Left colon (tissue), 2 donors: ENCODE measurements at regions not wholly inside any gene's neighbourhood (a gene's known extent, or its start where the extent isn't known, plus 50 kb on each side); places are given as distances from the start of the nearest gene placed in this dataset.
"Not testable (repeated sequence)": the region's sequence is repeated elsewhere in the genome, so short reads cannot be mapped to it uniquely, and the experiment has no call there.

Experiments
- ATAC-seq: fragments of 200-7000 bp; cut with Tn5 transposase; one replicate; pipeline ENCODE4 v1.9.1; 2020; ENCODE audit warnings: mild to moderate bottlenecking, moderate library complexity
- DNase-seq, 2 donors: peaks; one replicate each; pipeline ENCODE4 v3.0.0-alpha.2; 2020
- intact Hi-C, 2 donors: fragments of 100-400 bp; cut with DNase I in 1 of 2; cut with micrococcal nuclease in 1 of 2; formaldehyde crosslinking; loops; one replicate each; pipeline versions ENCODE4 v1.11.2 to v1.14.0; 2022; cut with DNase I, micrococcal nuclease
- donor health status: DM: no; HTN: no; CAD: no.
- donor health status: DM: yes; HTN: yes; CAD: no.

DNA sequence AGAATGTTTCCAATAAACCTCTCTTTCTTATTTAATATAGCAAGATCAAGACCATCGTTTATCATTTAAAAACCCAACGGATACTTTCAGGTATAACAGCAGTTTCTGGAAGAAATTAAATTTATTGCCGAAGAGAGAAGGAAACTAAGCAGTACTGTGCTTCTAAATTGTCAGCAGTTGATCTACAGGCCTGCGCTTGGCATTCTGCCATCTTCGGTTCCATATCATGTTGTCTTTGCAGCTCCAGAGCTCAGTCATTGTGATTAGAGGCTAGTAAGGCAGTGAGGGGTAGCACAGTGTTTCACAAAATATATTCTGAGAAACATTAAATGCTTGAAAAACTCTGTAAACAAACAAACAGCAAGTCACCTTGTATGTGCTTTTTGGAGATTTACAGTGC lies 301.3 kb downstream of the REEP3 start:
- DNase-seq, result no peak
- no peak for ATAC-seq
- intact Hi-C loops, result no loop called here

DNA sequence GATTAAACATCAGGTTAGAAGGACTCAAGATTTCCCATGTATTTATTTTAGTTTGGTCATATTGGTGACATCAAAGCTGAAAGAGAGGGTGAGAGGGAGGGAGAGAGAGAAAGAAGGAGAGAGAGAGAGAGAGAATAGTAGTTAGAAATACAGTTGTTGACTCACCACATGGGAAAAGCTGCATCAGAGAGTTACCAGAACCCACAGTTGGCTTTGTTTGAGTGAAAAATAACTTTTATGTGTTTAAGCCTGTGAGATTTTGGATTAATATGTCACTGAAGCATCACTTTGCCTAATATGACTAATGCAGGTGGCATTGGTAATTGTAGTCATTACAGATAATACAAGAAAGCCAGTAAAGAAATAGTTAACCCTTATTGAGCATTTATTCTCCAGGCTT lies 303.9 kb downstream of the REEP3 start:
- no peak for ATAC-seq
- intact Hi-C loops, result no loop called here
- DNase-seq, result no peak

DNA sequence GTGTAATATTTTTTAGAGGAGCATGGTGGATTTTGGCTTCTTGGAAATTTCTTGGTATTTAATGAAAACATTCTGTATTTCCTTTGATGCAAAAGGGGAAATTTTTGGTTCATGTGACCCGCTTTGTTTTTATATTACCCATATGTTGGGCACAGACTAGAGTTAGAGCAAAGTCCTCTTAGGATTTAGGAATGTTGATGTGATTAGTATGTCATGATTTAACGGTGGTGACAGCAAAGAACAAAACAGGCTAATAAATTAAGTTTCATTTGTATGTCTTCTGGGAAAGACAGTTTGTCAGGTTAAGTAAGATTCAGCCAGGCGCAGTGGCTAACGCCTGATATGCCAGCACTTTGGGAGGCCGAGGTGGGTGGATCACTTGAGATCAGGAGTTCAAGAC lies 304.6 kb downstream of the REEP3 start:
- intact Hi-C loops, result no loop called here
- ATAC-seq (no peak), DNase-seq (no peak)

DNA sequence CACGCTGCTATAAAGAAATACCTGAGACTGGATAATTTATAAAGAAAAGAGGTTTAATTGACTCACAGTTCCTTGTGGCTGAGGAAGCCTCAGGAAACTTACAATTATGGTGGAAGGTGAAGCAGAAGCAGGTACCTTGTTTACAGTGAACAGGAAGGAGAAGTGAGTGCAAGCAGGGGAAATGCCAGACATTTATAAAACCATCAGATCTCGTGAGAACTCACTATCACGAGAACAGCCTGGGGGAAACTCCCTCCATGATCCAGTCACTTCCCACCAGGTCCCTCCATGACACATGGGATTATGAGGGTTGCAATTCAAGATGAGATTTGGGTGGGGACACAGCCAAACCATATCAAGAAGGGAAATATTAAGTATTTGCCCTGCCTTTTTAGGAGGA lies 305.8 kb downstream of the REEP3 start:
- intact Hi-C loops, DNase-seq, ATAC-seq: not testable (repeated sequence)

DNA sequence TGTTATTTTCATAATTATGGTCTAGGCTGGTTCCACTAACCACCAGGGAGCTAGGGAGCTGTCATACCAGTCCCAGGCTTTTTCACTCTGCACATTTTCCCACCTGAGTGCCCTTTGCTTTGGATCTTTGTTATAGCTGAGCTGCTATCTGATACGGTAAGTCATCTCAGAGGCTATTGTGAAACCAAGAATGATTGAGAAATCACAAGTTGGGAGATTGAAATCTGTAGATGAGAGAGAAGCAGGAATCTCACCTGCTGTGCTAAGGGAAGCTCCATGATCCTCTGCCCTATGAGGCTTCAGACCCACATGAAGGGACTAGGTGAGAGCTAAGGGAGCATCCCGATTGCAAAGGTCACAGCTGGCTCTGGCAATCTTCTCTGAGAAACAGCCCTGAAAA lies 307.8 kb downstream of the REEP3 start:
- intact Hi-C loops, result no loop called here
- ATAC-seq, result no peak

DNA sequence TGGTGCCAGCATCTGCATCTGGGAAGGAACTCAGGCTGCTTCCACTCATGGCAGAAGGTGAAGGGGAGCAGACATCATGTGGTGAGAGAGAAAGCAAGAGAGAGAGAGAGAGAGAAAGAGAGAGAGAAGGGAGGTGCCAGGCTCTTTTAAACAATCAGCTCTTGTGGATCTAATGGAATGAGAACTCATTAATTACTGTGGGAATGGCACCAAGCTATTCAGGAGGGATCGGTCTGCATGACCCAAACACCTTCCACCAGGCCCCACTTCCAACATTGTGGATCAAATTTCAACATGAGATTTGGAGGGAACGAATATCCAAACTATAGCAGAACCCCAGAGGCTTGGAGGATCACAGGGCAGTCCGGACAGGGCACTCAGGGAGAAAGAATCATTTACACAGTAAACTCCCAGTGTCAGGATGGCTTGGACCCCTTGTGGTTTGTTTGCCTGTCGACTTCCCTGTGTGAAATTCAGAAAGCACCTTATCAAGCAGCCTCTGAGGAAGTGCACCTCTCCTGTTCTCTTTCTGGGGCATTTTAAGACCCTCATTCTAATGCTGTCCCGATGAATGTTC lies 308.5 kb downstream of the REEP3 start:
- DNase-seq (no peak), ATAC-seq (no peak)
- intact Hi-C loops, result no loop called here

More for the DNA sequence above, 307.8 kb downstream of the REEP3 start:
- no peak for DNase-seq

DNA sequence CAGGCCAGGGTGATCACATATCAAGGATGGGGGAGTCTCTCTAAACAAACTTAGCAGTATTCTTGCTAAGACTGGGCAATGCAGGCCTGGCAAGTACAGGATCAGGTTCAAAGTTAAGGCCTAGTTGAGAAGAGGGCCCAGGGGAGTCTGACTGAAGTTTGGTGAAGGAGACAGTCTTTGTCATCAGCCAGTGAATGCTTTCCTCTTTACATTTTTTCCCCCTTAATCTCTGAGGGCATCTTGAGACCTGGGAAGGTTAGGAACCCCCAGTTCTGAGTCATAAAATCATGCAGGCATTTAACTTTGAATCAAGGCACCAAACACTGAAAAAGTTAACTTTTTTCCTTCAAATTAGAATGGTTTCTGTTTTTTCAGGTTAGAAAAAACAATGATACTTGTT lies 311.5 kb downstream of the REEP3 start:
- intact Hi-C loops, result no loop called here
- ATAC-seq (no peak), DNase-seq (no peak)

DNA sequence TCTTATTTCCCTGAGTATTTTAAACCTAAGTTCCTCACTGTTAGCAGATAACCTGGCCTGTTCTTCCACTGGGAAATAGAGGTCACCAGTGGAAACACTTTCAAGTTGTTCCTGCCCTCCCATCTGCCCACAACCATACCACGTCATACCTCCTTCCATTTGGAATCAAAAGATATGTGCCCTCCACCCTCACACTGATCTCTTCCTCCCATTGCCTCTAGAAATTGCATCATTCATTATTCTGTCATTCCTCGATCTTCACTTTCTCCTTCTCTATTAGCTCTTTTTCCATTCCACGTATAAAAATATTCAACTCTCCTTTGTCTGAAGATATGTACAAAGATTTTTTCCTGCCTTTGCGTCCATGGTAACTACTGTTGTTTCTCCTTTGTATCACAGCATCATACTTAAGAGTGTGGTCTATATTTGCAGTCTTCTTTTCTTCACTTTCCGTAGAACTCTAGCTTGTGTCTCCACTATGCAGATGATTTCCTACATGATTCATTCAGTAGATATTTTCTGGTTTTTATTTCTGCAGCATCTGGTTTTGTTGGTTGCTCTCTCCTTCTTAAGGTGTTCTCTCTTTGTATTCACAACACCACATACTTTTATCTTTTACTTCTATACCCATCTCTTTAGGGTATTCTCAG lies 312.3 kb downstream of the REEP3 start:
- intact Hi-C loops, result no loop called here
- ATAC-seq, result no peak

DNA sequence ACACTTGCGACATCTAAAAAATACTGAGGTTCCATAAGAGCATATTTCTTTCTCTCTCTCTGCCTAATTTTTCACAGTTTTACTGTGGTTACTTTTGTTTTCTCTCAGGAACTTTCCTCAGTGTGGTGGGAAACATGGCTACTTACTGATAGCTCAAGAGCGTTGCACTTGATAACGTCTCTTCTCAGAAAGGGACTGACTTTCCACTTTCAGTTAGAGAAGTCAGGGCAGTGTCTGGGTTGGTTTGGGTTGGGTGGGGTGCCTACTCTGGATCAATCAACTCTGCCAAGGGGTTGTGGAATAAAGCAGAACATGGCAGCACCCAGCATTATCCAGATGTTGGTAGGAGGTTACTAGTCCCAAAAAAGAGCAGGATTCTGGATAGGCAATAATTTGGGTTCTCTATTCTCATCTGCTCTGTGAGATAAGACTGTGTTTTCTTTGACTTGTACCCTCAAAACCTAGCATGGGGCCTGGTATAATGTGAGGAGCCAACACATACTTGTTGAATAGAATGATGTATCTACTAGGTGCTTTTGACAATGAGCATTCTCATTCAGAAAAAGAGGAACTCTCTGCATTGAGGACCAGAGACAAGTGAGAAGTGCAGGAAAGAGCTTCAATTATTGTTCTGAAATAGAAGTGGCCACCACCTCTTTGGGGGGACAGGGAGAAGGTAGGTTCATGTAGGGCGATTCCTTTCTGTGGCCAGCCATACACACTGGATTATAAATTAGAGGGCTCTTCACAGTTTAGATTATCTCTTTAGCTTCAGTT lies 315.7 kb downstream of the REEP3 start:
- intact Hi-C loops, result no loop called here
- ATAC-seq, result no peak
- DNase-seq, result no peak

More for the DNA sequence above, 312.3 kb downstream of the REEP3 start:
- no peak for DNase-seq

DNA sequence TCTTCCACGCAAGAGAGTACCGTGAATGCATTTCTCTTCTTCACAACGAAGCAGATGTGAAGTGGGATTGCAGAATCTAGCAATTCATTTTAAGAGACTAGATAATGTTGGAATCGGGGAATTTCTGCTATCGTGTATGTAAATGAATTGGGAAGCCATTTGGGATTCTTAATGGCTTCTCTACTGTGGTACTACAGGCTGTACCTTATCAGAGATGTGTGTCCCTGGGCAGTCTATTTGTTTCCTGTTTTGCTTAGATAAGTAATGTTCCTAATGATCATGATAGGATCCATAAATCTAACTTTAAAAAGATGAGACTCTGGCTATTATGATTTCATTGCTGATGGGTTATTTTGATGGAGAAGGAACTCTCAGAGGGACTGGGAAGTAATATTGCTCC lies 320.6 kb downstream of the REEP3 start:
- ATAC-seq (no peak), DNase-seq (no peak)
- intact Hi-C loops, result no loop called here

DNA sequence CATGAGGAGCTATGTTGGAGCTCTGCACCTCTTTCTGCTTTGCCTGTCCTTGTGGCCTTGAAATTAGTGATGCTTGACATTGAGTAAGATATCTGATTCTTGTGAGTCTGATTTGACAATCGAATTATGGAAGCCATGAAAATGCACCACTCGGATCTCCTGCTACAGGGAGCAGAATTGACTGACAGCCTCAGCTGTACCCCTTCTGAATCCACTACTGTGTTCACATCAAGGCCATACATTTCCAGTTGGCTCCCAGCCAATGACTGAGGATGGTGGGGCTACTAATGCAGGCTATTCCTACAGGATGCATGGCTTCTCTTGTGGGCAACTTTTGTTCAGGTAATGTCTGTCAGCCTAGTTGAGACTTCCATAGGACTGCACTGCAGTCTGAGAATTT lies 321.9 kb downstream of the REEP3 start:
- intact Hi-C loops, result no loop called here
- DNase-seq, result no peak
- no peak for ATAC-seq

DNA sequence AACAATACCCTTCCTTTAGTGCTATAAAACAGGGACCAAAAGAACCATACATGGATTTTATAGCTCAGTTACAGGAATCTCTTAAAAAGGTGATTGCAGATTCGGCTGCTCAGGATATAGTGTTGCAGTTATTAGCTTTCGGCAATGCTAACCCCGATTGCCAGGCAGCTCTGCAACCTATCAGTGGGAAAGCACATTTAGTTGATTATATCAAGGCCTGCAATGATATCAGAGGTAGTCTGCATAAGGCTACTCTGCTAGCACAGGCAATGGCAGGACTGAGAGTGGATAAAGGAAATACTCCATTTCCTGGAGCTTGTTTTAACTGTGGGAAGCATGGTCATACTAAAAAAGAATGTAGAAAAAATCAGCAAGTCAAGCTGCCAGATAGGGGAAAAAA lies 327.7 kb downstream of the REEP3 start:
- ATAC-seq, intact Hi-C loops, DNase-seq: not testable (repeated sequence)

DNA sequence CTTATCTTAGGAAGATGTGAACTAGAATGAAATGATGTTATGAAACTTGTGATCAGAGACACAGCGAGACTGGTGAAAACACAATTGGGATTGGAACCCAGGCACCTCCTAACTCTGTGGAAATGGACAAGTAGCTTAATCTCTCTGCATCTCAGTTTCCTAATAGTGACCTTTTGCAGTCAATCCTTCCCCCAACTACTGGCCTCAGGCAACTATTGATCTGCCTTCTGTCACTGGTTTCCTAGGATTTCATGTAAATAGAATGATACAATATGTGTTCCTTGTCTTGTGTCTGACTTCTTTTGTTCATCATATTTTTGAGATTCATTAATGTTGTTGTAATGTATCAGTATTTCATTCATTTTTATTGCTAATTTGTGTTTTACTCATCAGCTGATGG lies 341.7 kb downstream of the REEP3 start:
- DNase-seq, result no peak
- intact Hi-C loops, result no loop called here
- ATAC-seq, result no peak

DNA sequence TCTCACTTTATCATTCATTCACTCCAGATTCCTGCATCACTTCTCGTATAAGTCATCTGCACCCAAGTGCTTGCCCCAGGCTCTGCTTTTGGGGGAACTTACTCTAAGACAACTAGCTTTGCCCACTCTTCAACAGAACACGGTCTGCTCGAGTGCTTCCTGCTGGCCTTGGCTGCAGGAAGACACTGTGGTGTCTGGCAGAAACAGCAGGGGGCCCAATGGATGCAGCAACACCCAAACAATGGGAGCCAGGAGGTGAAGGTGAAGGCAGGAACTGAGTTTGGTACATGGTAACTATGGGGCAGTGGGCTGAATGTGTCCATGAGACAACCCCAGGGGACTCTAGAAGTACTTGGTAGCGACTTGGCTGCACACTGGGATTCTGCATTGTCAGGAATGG lies 344.0 kb downstream of the REEP3 start:
- DNase-seq (no peak), ATAC-seq (no peak)
- intact Hi-C loops, result no loop called here

DNA sequence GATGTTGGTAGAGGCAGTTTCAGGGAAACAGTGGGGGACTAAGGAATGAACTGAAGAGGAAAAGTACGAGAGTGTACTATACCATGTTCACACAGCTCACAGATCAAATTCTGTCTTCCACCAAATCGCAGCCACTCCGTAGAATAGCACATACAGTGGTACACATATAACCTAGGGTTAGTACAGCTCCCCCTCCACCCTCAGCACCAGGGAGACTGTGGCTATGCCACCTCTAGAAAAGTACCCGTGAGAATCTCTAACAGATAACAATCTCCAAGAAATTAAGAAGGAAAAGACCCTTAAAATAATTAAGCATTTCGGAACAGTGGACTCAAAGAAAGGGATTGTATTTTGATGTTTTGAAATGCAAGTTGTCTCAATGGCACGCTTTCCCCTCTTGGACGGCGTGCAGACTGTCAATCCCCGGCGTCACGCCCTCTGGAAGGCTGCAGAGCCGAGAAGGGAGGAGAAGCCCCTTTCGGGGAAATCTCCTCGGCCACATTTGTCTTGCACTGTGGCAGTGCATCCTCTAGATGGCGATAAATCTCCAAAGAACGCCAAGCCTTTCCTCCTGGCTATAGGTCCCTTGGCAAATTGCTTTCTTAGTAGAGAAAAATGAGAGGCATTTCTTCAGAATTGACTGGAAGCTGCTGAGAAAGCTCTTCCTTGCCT lies 345.0 kb downstream of the REEP3 start:
- DNase-seq (peak in 1 of 2 donors; percentile 26), ATAC-seq (peak; percentile 64)
- intact Hi-C loops, result no loop called here

DNA sequence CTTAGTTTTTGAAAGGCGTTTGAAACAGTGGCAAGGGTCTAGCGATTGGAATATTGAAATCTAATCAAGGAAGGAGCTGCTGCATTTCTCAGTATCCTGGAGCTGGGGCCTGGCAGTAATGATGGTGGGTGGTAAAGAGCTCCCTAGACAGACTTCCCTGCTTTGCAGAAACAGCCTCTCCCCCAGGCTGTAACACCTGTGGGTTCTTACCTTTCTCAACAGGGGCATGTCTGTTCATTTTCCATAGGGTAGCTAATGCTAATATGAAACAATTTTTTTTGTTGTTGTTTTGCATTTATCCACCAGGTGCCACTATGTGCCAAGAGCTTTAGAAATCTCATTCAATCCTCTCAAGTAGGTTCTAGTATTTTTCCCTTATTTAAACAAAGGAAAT lies 345.5 kb downstream of the REEP3 start:
- DNase-seq (no peak), ATAC-seq (peak; percentile 26)
- intact Hi-C loops, result no loop called here

DNA sequence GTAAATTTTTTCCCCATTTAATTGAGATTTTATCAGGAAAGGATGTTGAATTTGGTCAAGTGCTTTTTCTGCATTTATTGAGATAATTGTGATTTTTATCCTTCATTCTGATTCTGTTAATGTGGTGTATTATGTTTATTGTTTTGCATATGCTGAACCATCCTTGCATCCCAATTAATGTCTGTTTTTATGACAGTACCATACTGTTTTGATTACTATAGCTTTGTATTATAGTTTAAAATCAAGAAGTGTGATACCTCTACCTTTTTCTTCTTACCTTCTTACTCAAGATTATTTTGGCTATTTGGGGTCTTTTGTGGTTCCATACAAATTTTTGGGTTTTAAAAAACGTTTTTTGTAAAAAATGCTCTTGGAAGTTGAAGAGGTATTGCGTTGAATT lies 357.2 kb downstream of the REEP3 start:
- ATAC-seq (no peak), DNase-seq (no peak)
- intact Hi-C loops, result no loop called here

DNA sequence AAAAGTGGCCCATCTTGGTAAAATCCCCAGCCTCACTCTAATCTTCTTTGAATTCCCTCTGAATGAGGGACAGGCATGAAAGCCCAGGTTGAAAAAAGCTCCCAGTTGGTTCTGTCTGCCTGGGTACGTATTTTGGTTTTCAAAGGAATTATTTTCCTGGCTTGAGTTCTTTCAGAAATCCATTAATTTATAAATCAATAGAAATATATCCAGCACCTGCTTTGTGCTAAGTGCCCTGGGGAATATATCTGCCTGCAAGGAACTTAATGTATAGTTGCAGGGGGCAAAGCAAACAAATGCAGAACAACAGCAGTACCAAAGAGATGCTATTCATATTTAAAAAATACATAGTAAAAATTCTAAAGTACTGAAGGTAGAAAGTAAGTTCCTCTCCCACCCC lies 362.7 kb downstream of the REEP3 start:
- DNase-seq (no peak), ATAC-seq (no peak)
- intact Hi-C loops, result no loop called here

DNA sequence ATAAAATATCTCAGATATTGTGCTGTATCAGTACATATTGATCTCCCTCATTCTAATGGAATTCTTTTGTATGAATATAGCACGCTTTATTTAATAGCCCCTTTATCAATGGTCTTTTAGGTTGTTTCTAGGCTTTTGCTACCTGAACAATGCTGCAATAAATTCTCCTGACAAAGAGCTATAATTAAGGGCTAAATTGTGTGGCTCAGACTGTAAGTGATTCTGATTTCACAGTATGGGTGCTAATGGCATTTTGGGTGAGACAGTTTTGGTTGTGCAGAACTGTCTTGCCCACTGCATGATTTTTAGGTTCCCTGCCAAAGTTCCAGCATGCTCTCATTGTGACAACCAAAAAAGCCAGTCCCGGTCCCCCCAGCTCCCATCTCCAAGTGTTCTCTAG lies 363.2 kb downstream of the REEP3 start:
- DNase-seq (no peak), ATAC-seq (no peak)

DNA sequence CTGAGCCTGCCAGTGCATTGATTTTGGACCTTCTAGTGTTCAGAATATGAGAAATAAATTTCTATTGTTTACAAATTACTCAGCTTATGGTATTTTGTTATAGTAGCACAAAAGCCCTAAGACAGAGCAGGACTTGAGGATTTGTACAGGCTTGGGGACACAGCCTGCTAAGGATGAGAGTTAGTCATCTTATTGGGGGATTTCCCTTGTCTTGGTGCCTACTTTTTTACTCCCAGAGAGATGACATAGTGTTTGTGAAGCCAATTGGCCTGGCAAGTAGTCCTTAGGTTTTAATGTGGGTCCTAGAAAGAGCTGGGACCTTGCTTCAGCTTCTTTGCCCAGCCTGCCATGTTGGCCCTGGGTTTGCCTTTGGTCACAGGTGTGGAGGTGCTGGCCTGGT lies 364.0 kb downstream of the REEP3 start:
- ATAC-seq (no peak), DNase-seq (no peak)
- intact Hi-C loops, result no loop called here

More for the DNA sequence above, 363.2 kb downstream of the REEP3 start:
- intact Hi-C loops, result no loop called here
